HUES6 (cell line): ENCODE measurements at regions not wholly inside any gene's neighbourhood (a gene's known extent, or its start where the extent isn't known, plus 50 kb on each side); places are given as distances from the start of the nearest gene placed in this dataset.
"Not testable (repeated sequence)": the region's sequence is repeated elsewhere in the genome, so short reads cannot be mapped to it uniquely, and the experiment has no call there.

Experiments used
- H3K27ac ChIP-seq: 2 replicates; pipeline ENCODE4 v1.7.0; 2013; ENCODE audit warnings: low read depth, mild to moderate bottlenecking, low read length, inconsistent platforms
- H3K27me3 ChIP-seq: 2 replicates; pipeline ENCODE4 v1.6.1; 2013; ENCODE audit warnings: low read length; ENCODE audit not compliant: control insufficient read depth, insufficient read depth
- H3K36me3 ChIP-seq: 2 replicates; pipeline ENCODE4 v1.6.1; 2013; ENCODE audit warnings: low read length; ENCODE audit not compliant: control insufficient read depth, insufficient read depth
- H3K4me1 ChIP-seq: 2 replicates; pipeline ENCODE4 v1.6.1; 2013; ENCODE audit warnings: low read length; ENCODE audit not compliant: control insufficient read depth, insufficient read depth
- H3K4me3 ChIP-seq: 2 replicates; pipeline ENCODE4 v1.5.1; 2013; ENCODE audit warnings: low read depth, low read length
- H3K9ac ChIP-seq: one replicate; pipeline ENCODE4 v1.6.1; 2013; ENCODE audit warnings: mild to moderate bottlenecking, low read length
- H3K9me3 ChIP-seq: 2 replicates; pipeline ENCODE4 v1.6.1; 2013; ENCODE audit warnings: low read depth, low read length; ENCODE audit not compliant: control insufficient read depth, insufficient read depth

GRCh38 chr9:28443461-28443860 is 870.2 kb upstream of the C9orf72 start:
- Histone ChIP-seq H3K4me3 (no peak overlapping the region), H3K36me3 (no peaks in the 10 kb centered on the region), H3K27ac (no peak overlapping the region), H3K9ac (no peak overlapping the region), H3K27me3 (no peaks in the 10 kb centered on the region), H3K4me1 (no peaks in the 10 kb centered on the region), H3K9me3 (peaks cover 13% of the 10 kb centered on the region)

GRCh38 chr9:28444637-28445036 is 871.4 kb upstream of the C9orf72 start:
- Histone ChIP-seq H3K36me3 (no peaks in the 10 kb centered on the region), H3K27ac (no peak overlapping the region), H3K4me1 (no peaks in the 10 kb centered on the region), H3K27me3 (no peaks in the 10 kb centered on the region), H3K4me3 (no peak overlapping the region), H3K9ac (no peak overlapping the region), H3K9me3 (peaks cover 13% of the 10 kb centered on the region)

DNA sequence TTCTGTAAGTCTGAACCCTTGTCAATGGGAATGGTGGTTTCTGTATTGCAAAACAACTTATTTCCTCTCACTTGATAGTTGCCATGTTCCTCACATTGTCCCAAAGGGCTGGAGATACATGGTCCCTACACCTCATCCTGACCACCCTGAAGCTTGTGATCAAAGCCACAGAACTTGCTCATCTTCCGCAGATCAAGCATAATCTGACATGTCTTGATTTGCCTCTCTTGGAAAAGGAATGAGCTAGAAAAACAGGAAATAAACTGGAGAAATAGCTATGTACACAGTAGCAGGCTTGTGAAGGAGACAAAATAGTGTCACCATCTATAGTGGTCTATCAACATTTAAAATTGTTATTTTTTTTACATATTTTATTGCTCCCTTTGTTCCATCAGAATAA is 871.9 kb upstream of the C9orf72 start:
- Histone ChIP-seq H3K9me3 (peaks cover 13% of the 10 kb centered on the region), H3K36me3 (no peaks in the 10 kb centered on the region), H3K27me3 (no peaks in the 10 kb centered on the region), H3K27ac (no peak overlapping the region), H3K4me1 (no peaks in the 10 kb centered on the region), H3K4me3 (no peak overlapping the region), H3K9ac (no peak overlapping the region)

GRCh38 chr9:28453918-28454317 is 880.6 kb upstream of the C9orf72 start:
- Histone ChIP-seq H3K27ac (no peak overlapping the region), H3K36me3 (no peaks in the 10 kb centered on the region), H3K4me3 (no peak overlapping the region), H3K27me3 (no peaks in the 10 kb centered on the region), H3K9me3 (no peaks in the 10 kb centered on the region), H3K9ac (no peak overlapping the region), H3K4me1 (no peaks in the 10 kb centered on the region)

DNA sequence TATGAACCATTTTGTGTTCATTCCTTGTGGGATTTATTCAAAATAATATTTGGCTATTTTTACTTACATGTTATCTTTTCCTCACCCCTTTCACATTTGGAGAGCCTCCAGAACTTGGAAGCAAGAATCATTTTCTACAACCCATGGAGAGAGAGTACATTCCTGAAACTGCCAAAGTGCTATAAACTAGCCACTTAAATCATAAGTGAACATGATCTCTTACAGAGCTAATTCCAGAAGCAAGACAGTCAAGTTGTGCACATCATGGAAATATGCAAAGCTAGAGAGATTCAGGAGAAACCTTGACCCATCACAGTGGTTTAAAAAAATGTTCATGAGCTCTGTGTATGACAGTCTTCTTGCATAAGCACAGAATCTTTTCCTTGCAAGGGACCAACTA is 883.6 kb upstream of the C9orf72 start:
- H3K4me1 ChIP-seq, result no peaks in the 10 kb centered on the region
- no peak overlapping the region for H3K27ac ChIP-seq
- H3K36me3 ChIP-seq, result no peaks in the 10 kb centered on the region
- no peak overlapping the region for H3K9ac ChIP-seq
- H3K9me3 ChIP-seq, result no peaks in the 10 kb centered on the region
- H3K4me3 ChIP-seq, result no peak overlapping the region
- no peaks in the 10 kb centered on the region for H3K27me3 ChIP-seq

- Histone ChIP-seq H3K9ac (no peak overlapping the region), H3K36me3 (no peaks in the 10 kb centered on the region), H3K27me3 (no peaks in the 10 kb centered on the region), H3K4me1 (no peaks in the 10 kb centered on the region), H3K9me3 (no peaks in the 10 kb centered on the region), H3K27ac (no peak overlapping the region), H3K4me3 (no peak overlapping the region)
These were observed 891.4 kb upstream of the C9orf72 start for GRCh38 chr9:28464481-28465216.

DNA sequence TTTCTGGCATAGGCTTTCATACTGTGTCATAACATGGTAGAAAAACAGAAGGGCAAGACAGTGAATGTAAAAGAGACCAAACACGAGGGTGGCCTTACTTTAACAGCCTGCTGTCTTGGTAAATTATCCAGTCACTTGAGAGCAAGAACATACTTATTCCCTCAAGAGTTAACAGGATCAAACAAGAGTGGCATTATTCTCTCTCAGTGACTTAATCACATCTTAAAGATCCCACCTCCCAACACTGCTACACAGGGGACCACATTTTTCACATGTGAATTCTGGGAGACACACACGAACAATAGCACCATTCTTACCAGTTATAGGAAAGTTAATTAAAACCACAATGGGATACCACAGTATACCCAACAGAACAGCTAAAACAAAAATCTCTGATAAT is 898.0 kb upstream of the C9orf72 start:
- Histone ChIP-seq H3K36me3 (no peaks in the 10 kb centered on the region), H3K4me1 (no peaks in the 10 kb centered on the region), H3K27ac (no peak overlapping the region), H3K9me3 (no peaks in the 10 kb centered on the region), H3K9ac (no peak overlapping the region), H3K4me3 (no peak overlapping the region), H3K27me3 (no peaks in the 10 kb centered on the region)

- no peak overlapping the region for H3K9ac ChIP-seq
- H3K4me3 ChIP-seq, result no peak overlapping the region
- no peaks in the 10 kb centered on the region for H3K4me1 ChIP-seq
- no peaks in the 10 kb centered on the region for H3K9me3 ChIP-seq
- H3K36me3 ChIP-seq, result no peaks in the 10 kb centered on the region
- H3K27ac ChIP-seq, result no peak overlapping the region
- no peaks in the 10 kb centered on the region for H3K27me3 ChIP-seq
These were observed 914.3 kb upstream of the C9orf72 start for GRCh38 chr9:28487561-28487960.

GRCh38 chr9:28491121-28491520 is 917.8 kb upstream of the C9orf72 start:
- Histone ChIP-seq H3K9me3 (no peaks in the 10 kb centered on the region), H3K27ac (no peak overlapping the region), H3K4me1 (no peaks in the 10 kb centered on the region), H3K9ac (no peak overlapping the region), H3K36me3 (no peaks in the 10 kb centered on the region), H3K4me3 (no peak overlapping the region), H3K27me3 (no peaks in the 10 kb centered on the region)

DNA sequence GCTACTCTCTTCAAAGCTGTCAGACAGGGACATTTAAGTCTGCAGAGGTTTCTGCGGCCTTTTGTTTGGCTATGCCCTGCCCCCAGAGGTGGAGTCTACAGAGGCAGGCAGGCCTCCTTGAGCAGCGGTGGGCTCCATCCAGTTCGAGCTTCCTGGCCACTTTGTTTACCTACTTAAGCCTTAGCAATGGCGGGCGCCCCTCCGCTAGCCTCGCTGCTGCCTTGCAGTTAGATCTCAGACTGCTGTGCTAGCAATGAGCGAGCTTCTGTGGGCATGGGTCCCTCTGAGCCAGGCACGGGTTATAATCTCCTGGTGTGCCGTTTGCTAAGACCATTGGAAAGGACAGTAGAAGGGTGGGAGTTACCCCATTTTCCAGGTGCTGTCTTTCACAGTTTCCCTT is 924.9 kb upstream of the C9orf72 start:
- not testable (repeated sequence) for H3K36me3 ChIP-seq, H3K27me3 ChIP-seq, H3K4me3 ChIP-seq, H3K9me3 ChIP-seq, H3K27ac ChIP-seq, H3K4me1 ChIP-seq, H3K9ac ChIP-seq

GRCh38 chr9:28502189-28502588 is 928.9 kb upstream of the C9orf72 start:
- H3K4me3 ChIP-seq, result no peak overlapping the region
- peaks cover 7% of the 10 kb centered on the region for H3K9me3 ChIP-seq
- H3K9ac ChIP-seq, result no peak overlapping the region
- no peak overlapping the region for H3K27ac ChIP-seq
- no peaks in the 10 kb centered on the region for H3K36me3 ChIP-seq
- no peaks in the 10 kb centered on the region for H3K4me1 ChIP-seq
- no peaks in the 10 kb centered on the region for H3K27me3 ChIP-seq

DNA sequence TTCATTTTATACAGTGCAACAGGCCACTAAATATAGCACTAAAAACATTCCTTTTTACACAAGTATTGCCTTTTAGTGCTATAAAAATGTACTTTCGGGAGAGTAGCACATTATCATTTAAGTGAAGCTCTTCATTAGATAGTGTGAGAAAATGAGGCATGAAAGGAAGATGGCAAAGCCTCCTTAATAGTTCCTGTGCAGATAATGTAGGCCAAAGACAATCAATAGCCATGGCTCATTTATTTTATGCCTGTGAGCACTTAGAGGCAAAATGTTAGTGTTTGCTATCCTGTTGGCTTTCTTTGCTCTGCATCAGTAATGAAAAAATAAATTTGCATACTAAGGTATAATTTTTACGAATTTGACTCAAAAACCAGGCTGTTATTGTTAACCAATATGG is 929.5 kb upstream of the C9orf72 start:
- no peak overlapping the region for H3K4me3 ChIP-seq
- H3K4me1 ChIP-seq, result no peaks in the 10 kb centered on the region
- H3K9me3 ChIP-seq, result peaks cover 7% of the 10 kb centered on the region
- no peak overlapping the region for H3K27ac ChIP-seq
- H3K9ac ChIP-seq, result no peak overlapping the region
- no peaks in the 10 kb centered on the region for H3K27me3 ChIP-seq
- no peaks in the 10 kb centered on the region for H3K36me3 ChIP-seq
